IPS DF 19.7 (cell line): ENCODE measurements at regions not wholly inside any gene's neighbourhood (a gene's known extent, or its start where the extent isn't known, plus 50 kb on each side); places are given as distances from the start of the nearest gene placed in this dataset.

Source experiments
- DNase-seq: peaks from one replicate; pipeline ENCODE4 v3.0.0-alpha.2; 2013; ENCODE audit warnings: low read depth, low spot score

- DNase-seq, result no peak
Observed at GRCh38 chr6:153790048-153790447, 249.0 kb upstream of the OPRM1 start.

GRCh38 chr6:153787341-153787606, 251.8 kb upstream of the OPRM1 start:
- DNase-seq, result no peak

GRCh38 chr6:153781306-153781705, 257.7 kb upstream of the OPRM1 start:
- no peak for DNase-seq

- DNase-seq, result no peak
Observed at GRCh38 chr6:153780011-153780410, 259.0 kb upstream of the OPRM1 start.

GRCh38 chr6:153778216-153778615, 260.8 kb upstream of the OPRM1 start:
- no peak for DNase-seq

GRCh38 chr6:153771577-153771976, 267.5 kb upstream of the OPRM1 start:
- DNase-seq, result no peak

GRCh38 chr6:153767127-153767526, 271.9 kb upstream of the OPRM1 start:
- DNase-seq, result no peak

- no peak for DNase-seq
Observed at GRCh38 chr6:153758516-153758915, 280.5 kb upstream of the OPRM1 start.

GRCh38 chr6:153735761-153736160, 303.3 kb upstream of the OPRM1 start:
- DNase-seq, result no peak

- no peak for DNase-seq
Observed at GRCh38 chr6:153729189-153729588, 309.9 kb upstream of the OPRM1 start.

GRCh38 chr6:153727885-153728284, 311.2 kb upstream of the OPRM1 start:
- DNase-seq, result no peak

GRCh38 chr6:153725456-153725855, 313.6 kb upstream of the OPRM1 start:
- DNase-seq, result no peak

GRCh38 chr6:153720732-153721131, 318.3 kb upstream of the OPRM1 start:
- DNase-seq, result no peak

- no peak for DNase-seq
Observed at GRCh38 chr6:153705429-153705828, 333.6 kb upstream of the OPRM1 start.

- no peak for DNase-seq
Observed at GRCh38 chr6:153702671-153703070, 336.4 kb upstream of the OPRM1 start.

GRCh38 chr6:153698637-153699036, 340.4 kb upstream of the OPRM1 start:
- DNase-seq, result no peak

- no peak for DNase-seq
Observed at GRCh38 chr6:153698001-153698400, 341.0 kb upstream of the OPRM1 start.

GRCh38 chr6:153677522-153677921, 361.5 kb upstream of the OPRM1 start:
- DNase-seq, result no peak

- no peak for DNase-seq
Observed at GRCh38 chr6:153673750-153674149, 365.3 kb upstream of the OPRM1 start.

- no peak for DNase-seq
Observed at GRCh38 chr6:153673225-153673624, 365.8 kb upstream of the OPRM1 start.

- no peak for DNase-seq
Observed at GRCh38 chr6:153670403-153671026, 368.5 kb upstream of the OPRM1 start.

- DNase-seq, result no peak
Observed at GRCh38 chr6:153668758-153669157, 370.3 kb upstream of the OPRM1 start.

- DNase-seq, result no peak
Observed at GRCh38 chr6:153662982-153663381, 376.1 kb upstream of the OPRM1 start.

GRCh38 chr6:153645326-153645725, 393.7 kb upstream of the OPRM1 start:
- DNase-seq, result no peak
